SW480 (cell line): ENCODE measurements at regions not wholly inside any gene's neighbourhood (a gene's known extent, or its start where the extent isn't known, plus 50 kb on each side); places are given as distances from the start of the nearest gene placed in this dataset.

Experiments used
- DNase-seq: peaks from one replicate; pipeline ENCODE4 v3.0.0-alpha.2; 2016; ENCODE audit warnings: low spot score

DNA sequence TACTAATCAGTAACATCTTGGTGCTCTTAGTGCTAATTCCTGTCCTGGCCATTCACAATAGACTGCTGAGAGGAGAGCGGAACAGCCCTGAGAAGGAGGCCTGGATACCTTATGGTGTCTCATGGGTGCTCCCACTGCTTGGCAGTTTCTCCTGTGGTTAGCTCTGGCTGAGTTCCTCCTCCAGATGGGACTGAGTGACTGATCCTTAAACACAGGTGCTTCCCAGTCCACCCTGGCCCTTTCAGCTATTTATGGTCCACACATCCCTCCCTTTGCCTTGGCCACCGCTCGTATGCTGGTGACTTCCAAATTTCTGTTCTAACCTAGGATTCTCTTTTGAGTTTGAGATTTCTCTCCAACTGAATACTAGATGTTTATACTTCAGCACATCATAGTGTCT, 157.0 kb upstream of the CACNA1E start:
- no peak for DNase-seq

DNA sequence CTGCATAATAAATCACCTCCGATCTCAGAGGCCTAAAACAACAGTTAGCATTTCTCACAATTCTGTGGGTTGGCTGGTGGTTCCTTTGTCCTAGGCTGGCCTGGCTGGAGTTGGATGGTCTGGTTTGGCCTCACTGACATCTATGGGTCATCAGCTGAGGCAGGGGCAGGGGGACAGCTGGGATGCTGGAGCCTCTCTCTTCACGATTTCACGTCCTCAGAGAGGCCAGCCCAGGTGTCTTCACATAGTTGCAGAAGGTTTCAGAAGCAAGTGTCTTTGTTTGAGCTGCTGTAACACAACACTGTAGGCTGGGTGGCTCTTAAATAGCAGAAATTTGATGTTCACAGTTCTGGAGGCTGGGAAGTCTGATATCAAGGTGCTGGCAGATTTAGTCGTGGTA, 155.5 kb upstream of the CACNA1E start:
- no peak for DNase-seq

DNA sequence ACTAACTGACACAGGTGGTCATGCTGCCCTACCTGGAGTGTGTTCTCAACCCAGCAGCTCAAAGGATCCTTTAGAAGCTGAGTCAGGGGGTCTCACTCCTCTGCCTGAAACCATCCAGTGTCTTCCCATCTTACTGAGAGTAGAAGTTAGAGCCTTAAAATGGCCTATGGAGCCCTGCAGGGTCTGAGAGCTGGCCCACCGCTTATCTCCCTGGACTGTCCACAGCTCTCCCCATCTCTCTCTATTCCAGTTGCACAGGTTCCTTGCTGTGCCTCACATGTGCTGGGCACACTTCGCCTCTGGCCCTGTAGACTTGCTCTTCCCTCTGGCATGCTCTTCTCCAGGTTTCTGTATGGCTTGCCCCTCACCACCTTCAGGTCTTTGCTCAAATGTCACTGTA, 148.6 kb upstream of the CACNA1E start:
- no peak for DNase-seq

DNA sequence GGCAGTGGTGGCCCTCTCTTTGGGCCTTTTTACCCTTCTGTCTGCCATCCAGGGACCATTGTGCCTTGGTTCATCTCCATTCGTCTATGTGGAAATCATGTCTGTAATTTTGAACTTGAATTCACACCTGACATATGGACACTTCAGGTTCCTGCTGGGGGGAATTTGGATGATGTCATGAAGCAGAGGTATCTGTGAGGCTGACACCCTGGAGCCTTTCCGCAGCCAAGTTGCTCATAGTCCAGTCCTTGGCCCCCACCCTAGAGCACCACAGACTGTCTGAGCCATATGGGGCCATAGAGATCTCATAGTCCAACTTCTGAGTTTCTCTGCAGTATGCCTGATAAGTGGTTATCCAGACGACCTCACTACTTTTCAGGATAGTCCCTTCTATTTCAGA, 147.7 kb upstream of the CACNA1E start:
- no peak for DNase-seq

DNA sequence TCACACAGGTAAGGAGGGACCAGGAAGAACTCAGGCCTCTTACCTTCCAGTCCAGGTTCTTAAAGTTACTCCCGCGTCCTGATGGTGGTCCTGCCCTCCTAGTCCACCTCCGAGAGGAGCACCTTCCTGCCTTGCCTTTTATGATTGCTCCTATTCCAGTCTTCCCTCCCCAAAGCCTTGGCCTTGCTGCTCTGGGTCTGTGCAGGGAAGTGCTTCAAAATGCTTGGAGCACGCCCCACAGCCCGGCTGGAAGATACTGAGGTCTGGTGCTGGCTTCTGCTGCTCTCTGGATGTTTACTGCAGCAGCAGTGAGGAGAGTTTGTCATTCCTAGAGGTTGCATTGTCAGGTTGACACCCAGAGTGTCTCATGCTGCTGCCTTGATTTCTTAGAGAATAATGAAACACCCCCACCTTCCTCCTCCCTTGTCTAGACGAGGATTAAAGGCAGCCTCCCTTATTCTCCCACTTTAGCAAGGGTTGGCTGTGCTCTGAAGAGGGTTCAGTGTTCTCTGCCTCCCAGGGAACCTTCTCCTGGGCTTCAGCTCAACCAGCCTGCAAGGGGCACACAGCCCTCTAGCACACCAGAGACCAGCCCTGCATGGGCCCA, 142.2 kb upstream of the CACNA1E start:
- no peak for DNase-seq

DNA sequence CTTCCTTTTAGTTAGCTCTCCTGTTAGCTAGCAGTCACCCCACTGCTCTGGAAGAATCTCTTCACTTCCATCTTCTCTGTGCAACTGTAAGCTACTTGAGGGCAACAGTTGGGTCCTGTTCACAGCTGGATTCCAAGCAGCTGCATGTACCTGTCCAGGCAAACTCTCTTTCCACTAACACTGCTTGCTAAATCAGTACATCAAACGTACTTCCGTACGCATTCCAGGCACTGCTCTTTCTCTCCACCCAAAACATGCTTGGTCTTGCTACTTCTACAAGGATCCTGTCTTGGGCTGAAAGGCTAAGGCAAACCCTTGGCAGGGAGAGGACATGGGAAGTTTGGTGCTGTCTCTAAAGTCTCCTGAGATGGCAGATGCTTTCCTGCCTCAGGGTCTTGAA, 139.2 kb upstream of the CACNA1E start:
- DNase-seq, result no peak

DNA sequence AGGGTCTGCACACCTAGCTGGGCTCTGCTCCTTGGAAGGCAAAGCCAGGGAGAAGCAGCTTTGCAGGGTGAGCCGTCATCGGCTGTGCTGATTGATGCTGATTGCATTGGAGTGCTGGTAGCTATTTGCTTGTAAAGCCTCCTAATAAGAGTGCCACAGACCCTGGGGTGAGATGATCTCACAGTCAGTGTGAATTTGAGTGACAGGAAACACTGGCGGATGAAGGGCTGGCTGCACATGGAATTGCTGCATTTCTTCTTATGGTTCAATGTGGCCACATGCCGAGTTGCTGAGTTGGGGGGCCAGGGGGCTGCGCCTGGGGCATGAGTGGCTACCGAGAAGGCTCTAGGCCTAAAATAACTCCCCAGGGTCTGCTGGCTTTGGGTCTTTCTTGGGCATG, 138.2 kb upstream of the CACNA1E start:
- no peak for DNase-seq

DNA sequence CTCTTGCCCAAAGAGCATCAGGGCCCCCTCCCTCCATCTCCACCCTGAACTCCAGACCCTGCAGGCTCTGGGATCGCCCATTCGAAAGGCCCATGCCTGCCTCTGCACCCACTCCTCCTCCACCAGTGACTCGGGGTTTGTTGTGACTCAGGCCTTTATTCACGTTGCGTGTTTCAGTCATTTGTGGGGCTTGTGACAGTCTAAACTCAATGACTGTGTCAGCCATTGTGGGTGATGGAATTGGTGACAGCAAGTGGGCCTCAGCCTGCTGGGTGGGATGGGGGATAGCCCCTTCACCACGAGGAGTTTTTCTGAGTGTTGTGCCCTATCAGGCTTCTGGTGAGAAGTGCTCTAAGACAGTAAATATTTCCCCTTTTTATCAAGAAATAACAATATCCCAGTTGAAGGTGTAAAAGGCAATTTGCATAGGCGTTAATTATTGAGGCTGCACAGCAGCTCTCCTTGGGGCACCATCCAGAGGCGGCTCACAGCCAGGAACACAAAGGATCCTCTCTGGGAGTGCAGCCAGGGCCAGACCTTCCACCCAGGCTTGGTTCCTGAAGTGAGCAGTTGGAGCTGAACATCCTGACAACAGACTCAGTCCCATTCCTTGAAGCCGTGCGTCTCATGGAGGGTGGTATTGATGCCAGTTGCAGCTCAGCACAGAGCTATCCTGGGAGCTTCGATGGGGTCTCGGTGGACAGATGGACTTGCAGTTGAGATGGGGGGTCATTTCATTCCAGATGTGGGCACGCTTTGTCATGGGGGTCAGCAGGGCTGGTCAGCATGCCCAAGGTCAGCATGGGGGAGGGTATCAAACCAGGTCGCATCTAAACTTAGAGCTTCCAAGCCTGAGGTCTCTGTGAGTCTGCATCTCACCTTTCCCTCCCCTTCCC, 135.6 kb upstream of the CACNA1E start:
- DNase-seq, result no peak

DNA sequence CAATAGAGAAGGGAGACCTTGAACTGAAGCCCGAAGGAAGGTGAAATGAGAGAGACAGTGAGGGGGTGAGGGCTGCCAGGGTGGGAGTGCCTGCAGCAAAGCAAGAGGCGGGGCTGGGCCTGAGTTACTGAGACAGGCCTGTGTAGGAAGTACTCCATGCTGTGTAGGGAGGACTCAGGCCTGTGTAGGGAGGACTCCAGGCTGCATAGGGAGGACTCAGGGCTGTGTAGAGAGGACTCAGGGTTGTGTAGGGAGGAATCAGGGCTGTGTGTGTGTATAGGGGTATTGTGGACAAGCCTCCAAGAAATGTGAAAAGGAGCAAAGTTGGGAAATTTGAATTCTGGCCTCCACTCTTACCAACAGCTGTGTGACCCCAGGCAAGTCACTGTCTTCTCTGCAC, 133.8 kb upstream of the CACNA1E start:
- no peak for DNase-seq

DNA sequence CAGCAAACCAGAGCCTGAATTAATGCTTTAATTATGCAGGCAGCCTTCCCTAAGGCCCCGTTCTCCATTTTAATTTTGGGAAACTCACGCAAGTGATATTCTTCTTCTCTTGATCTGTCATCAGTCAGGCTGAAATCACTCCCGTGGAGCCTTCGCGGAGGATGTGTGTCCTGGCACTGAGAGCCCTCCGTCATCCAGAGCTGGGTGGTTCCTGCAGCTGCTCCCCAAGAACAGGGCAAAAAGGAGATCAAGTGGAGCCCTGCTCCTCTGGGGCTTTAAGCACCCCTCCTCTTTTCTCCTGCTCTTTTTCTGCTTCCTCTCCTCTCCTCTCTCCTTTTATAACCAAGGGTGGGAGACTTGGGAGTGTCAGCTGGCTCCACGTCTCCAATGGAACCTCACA, 133.2 kb upstream of the CACNA1E start:
- no peak for DNase-seq

DNA sequence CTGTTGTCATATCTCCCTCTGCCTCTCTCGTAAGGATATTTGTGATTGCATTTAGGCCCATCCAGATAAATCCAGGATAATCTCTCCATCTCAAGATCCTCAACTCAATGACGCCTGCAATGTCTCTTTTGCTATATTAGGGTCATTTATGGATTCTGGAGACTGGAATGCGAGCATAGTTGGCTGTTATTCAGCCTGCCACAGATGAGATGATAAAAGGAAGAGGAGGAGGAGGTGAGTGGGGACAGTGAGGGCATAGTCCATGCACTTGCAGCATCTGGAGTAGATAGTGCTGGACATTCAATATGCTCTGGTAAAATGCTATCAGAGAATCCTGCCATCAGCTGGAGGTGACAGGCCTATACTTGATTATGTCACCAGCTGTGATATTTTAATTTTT, 131.6 kb upstream of the CACNA1E start:
- DNase-seq, result no peak

DNA sequence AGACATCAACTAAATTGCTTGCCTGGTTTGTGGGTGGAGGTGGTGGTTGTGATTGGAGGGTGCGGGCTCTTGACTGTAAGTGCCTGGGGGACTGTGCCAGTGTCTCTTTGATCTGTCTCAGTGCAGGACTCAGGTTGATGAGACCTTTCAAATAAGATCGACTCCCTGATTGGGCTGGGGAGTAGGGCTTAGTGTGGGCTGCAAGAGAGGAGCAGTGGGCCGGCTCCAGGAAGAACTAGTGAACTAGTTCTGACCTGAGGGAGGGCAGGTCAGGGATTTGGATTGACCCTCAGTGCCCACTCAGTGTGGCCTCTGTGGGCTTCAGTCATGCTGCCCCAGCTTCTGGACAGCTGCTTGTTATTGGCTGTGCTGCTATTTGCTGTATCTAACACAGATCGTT, 130.6 kb upstream of the CACNA1E start:
- no peak for DNase-seq

DNA sequence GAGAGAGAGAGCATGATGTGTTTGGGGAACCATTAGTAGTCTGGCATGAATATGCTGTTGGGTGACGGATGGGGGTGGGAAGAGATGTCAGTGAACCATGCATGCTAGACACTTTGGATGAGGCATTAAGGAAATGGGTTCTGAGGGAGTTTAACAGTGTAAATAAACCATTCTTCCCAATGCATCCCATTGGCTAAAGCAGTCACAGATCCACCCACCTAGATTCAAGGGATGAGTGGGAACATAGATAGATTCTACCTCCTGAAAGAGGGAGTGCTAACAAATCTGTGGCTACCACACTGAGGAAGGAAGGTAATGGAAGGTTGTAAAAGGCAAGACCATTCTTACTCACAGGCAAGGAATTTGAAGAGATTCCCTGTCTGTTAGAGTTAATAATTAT, 129.8 kb upstream of the CACNA1E start:
- DNase-seq, result peak; percentile 47

DNA sequence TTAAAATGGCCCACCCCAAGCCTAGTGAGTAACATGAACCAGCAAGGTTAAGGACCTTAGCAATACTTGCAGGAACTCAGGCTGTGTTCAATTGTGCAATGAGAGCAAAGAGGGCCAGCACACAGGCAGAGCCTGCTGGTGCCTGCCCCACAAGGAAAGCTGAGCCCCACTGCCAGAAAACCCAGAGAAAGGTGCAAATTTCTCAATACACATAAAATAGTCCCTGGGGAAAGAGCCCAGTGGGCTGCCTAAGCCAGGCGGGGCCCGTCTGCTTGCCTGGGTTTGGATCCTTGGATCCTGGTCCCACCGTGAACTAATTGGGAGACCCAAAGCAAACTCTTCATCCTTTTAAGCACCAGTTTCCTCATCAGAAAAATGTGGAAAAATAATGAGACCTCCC, 128.5 kb upstream of the CACNA1E start:
- DNase-seq, result no peak

DNA sequence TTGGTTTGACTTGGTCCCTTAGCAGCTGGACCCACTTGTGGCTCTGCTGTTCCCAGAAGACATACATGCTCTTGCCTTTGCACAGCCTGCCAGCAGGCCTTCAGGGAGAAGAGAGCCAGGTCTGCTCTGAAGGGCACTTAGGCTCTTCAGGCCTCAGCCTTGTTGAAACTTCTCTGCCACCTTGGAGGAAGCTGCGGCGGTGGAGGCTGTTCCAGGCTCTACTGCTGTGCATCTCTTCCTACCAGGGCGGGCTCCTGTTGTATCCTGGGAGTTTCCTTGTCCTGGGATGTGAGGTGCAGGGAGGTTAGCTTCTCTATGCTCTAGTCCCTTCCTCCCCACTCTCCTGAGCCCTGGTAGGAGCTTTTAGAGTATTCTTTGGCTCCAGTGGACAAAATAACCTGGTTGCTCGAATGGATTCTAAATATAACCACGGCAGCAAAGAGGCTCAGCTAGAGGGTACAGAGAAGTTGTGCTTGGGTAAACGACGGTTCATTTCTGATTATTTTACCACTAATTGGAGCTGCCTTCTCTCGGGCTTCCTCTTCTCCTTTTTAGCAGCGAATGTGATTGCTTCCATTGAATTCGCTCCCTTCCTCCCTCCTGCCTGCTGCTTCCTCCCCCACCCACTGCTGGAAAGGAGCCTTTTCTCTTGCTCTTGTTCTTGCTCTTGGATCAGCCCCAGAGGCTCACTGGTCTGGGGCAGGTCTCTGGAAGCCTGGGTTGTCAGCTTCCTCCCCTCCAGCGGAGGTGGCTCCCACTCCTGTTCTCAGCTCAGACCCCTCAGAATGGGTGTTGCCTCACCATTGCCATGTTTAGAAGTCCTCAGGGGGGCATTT, 126.6 kb upstream of the CACNA1E start:
- no peak for DNase-seq

DNA sequence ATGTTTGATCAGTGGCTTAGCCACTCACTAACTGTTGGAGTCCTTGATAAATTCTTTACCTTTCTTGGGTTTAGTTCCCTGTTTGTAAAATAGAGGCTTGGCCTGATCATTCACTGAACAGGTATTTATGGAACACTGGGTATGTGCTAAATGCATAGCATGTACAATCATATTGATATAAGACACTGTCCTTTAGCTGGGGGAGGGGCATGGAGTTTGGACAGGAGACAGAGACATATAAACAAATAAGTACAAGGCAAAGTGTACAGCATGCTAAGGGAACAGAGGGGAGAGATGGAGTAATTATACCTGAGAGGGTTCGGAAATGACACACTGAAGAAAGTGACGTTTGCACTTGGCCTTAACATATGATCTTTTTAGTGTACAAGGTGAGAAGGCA, 124.3 kb upstream of the CACNA1E start:
- DNase-seq, result no peak

DNA sequence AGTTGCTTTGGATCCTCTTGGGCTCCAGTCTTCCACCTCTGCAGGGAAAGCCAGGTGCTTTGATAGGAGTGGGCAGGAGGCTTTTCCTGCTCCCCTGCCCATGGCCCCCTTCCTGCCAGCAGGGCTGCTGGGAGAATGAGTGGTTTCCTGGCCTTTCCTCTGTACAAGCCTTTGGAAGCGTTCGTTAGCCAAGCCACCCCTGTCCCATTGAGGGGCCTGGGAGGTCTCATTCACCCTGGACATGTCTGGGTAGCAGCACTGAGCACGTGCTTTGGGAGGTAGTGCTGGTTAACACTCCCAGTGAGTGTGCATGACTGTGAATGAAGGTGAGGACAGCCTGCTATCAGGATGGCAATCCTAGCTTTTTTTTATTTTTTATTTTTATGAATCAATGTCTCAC, 118.5 kb upstream of the CACNA1E start:
- no peak for DNase-seq

DNA sequence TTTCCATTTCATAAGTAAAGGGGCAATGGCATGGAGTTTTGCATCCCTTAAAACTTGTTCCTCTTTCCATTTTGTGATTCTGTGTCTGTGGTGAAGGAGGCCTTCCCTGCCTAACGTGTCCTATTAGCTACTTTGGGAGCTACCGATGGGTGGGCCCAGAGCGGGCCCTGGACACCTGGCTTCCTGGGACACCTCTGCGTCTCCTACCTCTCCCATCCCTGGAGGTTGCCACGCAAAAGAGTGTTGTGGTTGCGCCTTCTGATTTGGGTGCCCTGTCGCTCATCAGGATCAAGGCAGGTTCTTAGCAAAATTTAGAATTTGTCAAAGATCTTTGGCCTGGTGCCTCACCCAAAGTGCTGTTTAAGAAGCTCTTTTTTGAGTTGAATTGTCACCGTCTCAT, 116.4 kb upstream of the CACNA1E start:
- no peak for DNase-seq

DNA sequence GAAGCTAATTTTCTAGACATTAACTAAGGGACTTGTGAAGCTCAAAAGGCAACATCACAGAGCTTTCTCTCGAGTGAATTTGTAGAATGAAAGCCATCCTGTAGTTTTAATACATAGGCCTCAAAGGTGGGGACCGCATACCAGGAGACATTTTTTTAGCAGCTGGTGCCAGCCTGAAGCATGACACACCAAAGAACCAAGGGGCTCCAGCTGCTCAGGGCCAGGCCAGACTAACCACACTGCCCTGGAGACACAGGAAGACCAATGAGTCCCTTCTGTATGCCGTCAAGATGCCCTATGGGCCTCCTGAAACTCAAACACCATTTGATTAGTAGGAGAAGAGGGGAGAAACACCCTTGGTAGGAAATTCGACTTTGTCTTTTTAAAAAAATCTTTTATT, 113.9 kb upstream of the CACNA1E start:
- no peak for DNase-seq

DNA sequence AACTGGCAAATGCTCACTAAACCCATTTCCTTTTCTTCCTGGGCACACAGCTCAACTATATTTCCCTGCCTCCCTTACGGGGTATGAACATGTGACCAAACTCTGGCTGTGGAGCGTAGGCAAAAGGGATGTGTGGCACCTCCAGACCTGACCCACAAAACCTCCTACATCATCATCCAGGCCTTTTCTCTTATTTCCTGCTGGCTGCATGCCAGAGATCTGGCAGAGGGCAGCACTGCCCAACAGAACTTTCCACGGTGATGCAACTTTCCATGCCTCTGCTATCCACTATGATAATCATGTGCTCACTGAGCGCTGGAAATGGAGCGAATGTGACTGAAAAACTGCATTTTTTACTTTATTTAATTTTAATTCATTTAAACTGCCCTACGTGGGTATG, 99.6 kb upstream of the CACNA1E start:
- DNase-seq, result peak; percentile 22

DNA sequence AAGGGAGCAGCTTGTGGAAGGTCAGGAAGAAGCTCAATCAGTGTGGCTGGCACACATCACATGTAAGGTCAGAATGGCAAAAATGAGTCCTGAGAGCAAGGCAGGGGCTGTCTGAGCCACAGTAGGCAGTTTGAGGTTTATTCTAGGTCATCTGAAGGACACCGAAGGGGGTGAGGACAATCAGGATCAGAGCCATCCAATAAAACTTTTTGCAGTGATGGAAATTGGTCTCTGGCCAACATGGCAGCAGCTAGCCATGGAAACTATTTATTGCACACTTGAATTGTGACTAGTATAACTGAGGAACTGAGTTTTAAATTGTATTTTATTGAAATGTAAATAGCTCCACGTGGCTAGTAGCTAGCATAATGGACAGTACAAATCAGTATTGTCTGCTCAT, 97.0 kb upstream of the CACNA1E start:
- no peak for DNase-seq

DNA sequence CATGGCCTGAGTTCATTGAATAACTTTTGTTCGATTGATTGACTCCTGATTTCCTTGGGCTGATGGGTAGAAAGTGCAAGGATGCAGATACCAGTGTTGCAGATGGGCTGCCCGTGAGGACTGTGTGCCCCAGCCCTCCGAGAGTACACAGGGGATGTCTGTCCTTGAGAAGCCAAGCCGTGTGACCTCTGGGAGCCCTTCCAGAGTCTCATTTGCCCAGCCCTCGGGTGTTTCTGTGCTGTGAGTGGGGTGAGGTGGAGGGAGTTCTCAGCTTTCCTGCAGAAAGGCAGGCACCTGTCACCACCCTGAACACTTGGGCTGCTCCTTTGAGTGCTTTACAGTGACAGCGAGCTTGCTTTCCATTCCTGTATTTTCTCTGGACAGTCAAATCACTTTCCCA, 96.4 kb upstream of the CACNA1E start:
- no peak for DNase-seq

DNA sequence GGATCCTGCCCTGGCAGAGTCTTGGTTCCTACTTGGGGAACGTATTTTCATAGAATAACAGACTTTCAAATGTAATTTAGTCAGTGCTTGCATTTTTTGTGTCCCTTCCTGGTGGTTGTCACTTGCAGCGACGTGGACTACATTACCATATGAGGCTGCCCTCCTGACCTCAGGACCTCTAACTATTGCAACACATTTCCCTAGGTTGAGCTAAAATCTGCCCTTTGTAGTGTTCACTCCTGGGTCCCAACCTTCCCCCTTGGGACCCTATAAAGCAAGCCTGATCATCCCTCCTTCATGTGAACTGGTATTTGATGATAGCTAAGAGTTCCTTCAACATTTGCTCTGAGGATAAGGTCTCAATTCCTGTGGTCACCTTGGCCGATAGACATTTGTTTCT, 95.6 kb upstream of the CACNA1E start:
- no peak for DNase-seq
